PFSK-1 (cell line): ENCODE measurements at regions not wholly inside any gene's neighbourhood (a gene's known extent, or its start where the extent isn't known, plus 50 kb on each side); places are given as distances from the start of the nearest gene placed in this dataset.

Source experiments
- POLR2AphosphoS5 ChIP-seq: IDR thresholded peaks from 2 replicates; pipeline ENCODE4 v1.6.1; 2012; ENCODE audit warnings: low read depth, mild to moderate bottlenecking, control low read depth, low read length, moderate library complexity
- TF ChIP-seq, protein P1 (sequence below), 2 experiments: IDR thresholded peaks; 2 replicates each; pipeline versions ENCODE4 v1.6.1 to v1.8.0; 2011 to 2012; ENCODE audit warnings: low read depth in 2 of 2, low read length in 2 of 2, control low read depth in 1 of 2, inconsistent platforms in 1 of 2, mild to moderate bottlenecking in 1 of 2, moderate library complexity in 1 of 2; ENCODE audit not compliant: insufficient read depth in 1 of 2

DNA sequence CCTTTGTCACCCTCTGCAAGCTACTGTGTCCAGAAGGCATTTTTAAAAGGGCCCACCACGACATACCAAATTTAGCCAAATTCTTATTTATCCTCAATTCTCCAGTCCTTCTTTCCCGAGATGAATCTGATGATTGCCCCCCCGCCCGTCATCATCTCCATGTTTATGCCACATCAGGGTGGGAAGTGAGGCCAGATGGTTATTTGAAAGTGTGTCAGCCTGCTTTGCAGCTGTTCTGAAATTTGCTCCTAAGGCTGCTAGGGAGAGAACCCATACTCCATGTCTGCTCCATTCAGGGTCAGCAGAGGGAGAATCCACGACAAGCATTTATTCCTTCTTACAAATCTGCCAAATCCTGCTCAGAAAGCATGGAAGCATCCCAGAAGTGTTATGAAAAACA, 337.8 kb downstream of the ADAMTS20 start:
- TF ChIP-seq, protein P1, sequence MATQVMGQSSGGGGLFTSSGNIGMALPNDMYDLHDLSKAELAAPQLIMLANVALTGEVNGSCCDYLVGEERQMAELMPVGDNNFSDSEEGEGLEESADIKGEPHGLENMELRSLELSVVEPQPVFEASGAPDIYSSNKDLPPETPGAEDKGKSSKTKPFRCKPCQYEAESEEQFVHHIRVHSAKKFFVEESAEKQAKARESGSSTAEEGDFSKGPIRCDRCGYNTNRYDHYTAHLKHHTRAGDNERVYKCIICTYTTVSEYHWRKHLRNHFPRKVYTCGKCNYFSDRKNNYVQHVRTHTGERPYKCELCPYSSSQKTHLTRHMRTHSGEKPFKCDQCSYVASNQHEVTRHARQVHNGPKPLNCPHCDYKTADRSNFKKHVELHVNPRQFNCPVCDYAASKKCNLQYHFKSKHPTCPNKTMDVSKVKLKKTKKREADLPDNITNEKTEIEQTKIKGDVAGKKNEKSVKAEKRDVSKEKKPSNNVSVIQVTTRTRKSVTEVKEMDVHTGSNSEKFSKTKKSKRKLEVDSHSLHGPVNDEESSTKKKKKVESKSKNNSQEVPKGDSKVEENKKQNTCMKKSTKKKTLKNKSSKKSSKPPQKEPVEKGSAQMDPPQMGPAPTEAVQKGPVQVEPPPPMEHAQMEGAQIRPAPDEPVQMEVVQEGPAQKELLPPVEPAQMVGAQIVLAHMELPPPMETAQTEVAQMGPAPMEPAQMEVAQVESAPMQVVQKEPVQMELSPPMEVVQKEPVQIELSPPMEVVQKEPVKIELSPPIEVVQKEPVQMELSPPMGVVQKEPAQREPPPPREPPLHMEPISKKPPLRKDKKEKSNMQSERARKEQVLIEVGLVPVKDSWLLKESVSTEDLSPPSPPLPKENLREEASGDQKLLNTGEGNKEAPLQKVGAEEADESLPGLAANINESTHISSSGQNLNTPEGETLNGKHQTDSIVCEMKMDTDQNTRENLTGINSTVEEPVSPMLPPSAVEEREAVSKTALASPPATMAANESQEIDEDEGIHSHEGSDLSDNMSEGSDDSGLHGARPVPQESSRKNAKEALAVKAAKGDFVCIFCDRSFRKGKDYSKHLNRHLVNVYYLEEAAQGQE (IDR thresholded peaks at IDR 0.05; ENCODE audit: insufficient read depth in 1 of 2, low read depth in 2 of 2, low read length in 2 of 2) = no peak
- no peak for TF ChIP-seq POLR2AphosphoS5
